ENCODE measurements at regions not wholly inside any gene's neighbourhood (a gene's known extent, or its start where the extent isn't known, plus 50 kb on each side); places are given as distances from the start of the nearest gene placed in this dataset.

DNA sequence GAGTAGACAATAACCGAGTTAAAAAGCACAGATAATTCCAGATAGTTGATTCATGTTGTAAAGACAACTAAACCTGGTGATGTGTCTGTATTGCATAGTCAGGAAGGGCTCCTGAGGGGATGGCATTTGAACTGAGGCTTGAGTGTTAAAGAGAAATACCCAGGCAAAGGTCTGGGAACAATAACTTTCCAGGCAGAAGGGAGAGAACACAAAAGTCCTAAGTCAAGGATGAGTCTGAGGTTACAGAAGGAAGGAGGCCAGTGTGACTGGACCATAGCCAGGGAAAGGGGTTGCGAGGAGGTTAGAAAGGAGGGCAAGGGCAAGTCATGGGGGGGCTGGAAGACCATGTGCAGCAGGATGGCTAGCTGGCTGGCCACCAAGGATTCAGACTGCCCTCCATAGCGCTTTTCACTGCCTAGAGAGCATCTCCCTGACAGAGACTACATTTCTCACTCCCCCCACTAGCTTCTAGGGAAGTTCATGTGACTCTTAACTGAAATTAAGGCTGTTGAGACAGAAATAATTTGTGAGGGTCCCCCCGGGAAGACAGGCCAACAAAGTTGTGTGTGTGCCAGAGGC is 135.5 kb upstream of the CREB1 start:
- no peaks in the 10 kb centered on the region for H3K27me3 ChIP-seq (ENCODE audit: low read length)
- H3K27ac ChIP-seq (ENCODE audit: low read depth, low read length) = no peak overlapping the region
- H3K4me3 ChIP-seq (ENCODE audit: insufficient read depth, low read length, poor library complexity, severe bottlenecking) = no peak overlapping the region
- no peaks in the 10 kb centered on the region for H3F3A ChIP-seq (ENCODE audit: insufficient read depth)
- H3K4me2 ChIP-seq (ENCODE audit: low read depth, low read length, poor library complexity, severe bottlenecking) = no peak overlapping the region
- H3K9ac ChIP-seq (ENCODE audit: low read length) = no peak overlapping the region
- TF ChIP-seq EZH2phosphoT487 (conservative IDR thresholded peaks at IDR 0.05; ENCODE audit: low read length) (no peak), CTCF (IDR thresholded peaks at IDR 0.05; ENCODE audit: insufficient read depth, low read length, poor library complexity, severe bottlenecking) (no peak)
- no peaks in the 10 kb centered on the region for H3K79me2 ChIP-seq (ENCODE audit: insufficient read depth, low read length)
- no peak overlapping the region for H2AFZ ChIP-seq (ENCODE audit: low read depth, low read length, severe bottlenecking)
- no peaks in the 10 kb centered on the region for H3K9me3 ChIP-seq (ENCODE audit: insufficient read depth, low read length)
- H3K36me3 ChIP-seq (ENCODE audit: low read length) = no peaks in the 10 kb centered on the region
- H3K9me2 ChIP-seq (replicated peaks; ENCODE audit: insufficient read depth, low read length) = no peaks in the 10 kb centered on the region
- no peaks in the 10 kb centered on the region for H4K20me1 ChIP-seq (ENCODE audit: low read depth, low read length)

GRCh38 chr2:207394812-207395534 is 134.8 kb upstream of the CREB1 start:
- Histone ChIP-seq H4K20me1 (ENCODE audit: low read depth, low read length) (no peaks in the 10 kb centered on the region), H3K79me2 (ENCODE audit: insufficient read depth, low read length) (no peaks in the 10 kb centered on the region), H3K9ac (ENCODE audit: low read length) (no peak overlapping the region), H3K27me3 (ENCODE audit: low read length) (no peaks in the 10 kb centered on the region), H2AFZ (ENCODE audit: low read depth, low read length, severe bottlenecking) (no peak overlapping the region), H3K27ac (ENCODE audit: low read depth, low read length) (no peak overlapping the region), H3F3A (ENCODE audit: insufficient read depth) (no peaks in the 10 kb centered on the region), H3K36me3 (ENCODE audit: low read length) (no peaks in the 10 kb centered on the region), H3K4me3 (ENCODE audit: insufficient read depth, low read length, poor library complexity, severe bottlenecking) (no peak overlapping the region), H3K9me2 (replicated peaks; ENCODE audit: insufficient read depth, low read length) (no peaks in the 10 kb centered on the region), H3K4me2 (ENCODE audit: low read depth, low read length, poor library complexity, severe bottlenecking) (no peak overlapping the region), H3K9me3 (ENCODE audit: insufficient read depth, low read length) (no peaks in the 10 kb centered on the region)
- TF ChIP-seq CTCF (IDR thresholded peaks at IDR 0.05; ENCODE audit: insufficient read depth, low read length, poor library complexity, severe bottlenecking) (no peak), EZH2phosphoT487 (conservative IDR thresholded peaks at IDR 0.05; ENCODE audit: low read length) (no peak)

DNA sequence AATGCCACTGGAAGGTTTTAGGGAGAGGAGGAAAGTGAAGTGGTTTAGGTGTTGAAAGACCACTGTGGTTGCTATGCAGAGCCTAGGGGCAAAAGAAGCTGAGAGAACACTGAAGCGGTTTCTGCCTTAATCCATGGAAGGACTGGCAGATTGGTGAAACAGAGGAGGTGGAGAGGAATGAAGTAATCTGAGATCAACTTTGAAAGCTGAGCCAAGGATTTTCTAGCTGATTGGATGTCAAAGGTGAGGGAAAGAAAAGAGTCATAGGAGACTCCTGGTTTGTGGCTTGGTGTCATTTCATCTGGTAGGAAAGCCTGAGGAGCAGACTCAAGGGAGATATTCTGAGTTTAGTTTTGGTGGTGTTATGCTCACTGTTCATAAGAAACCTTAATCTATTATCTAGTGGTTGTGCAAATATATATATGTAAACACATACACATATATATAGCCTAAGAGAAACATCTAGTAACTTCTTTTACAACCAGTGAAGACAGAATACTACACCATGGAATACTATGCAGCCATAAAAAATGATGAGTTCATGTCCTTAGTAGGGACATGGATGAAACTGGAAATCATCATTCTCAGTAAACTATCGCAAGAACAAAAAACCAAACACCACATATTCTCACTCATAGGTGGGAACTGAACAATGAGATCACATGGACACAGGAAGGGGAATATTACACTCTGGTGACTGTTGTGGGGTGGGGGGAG is 134.1 kb upstream of the CREB1 start:
- Histone ChIP-seq H3K27me3 (ENCODE audit: low read length) (no peaks in the 10 kb centered on the region), H3K9me2 (replicated peaks; ENCODE audit: insufficient read depth, low read length) (no peaks in the 10 kb centered on the region), H4K20me1 (ENCODE audit: low read depth, low read length) (no peaks in the 10 kb centered on the region), H3K9ac (ENCODE audit: low read length) (no peak overlapping the region), H3K79me2 (ENCODE audit: insufficient read depth, low read length) (no peaks in the 10 kb centered on the region), H3K36me3 (ENCODE audit: low read length) (no peaks in the 10 kb centered on the region), H3K4me3 (ENCODE audit: insufficient read depth, low read length, poor library complexity, severe bottlenecking) (no peak overlapping the region), H2AFZ (ENCODE audit: low read depth, low read length, severe bottlenecking) (no peak overlapping the region), H3K4me2 (ENCODE audit: low read depth, low read length, poor library complexity, severe bottlenecking) (no peak overlapping the region), H3F3A (ENCODE audit: insufficient read depth) (no peaks in the 10 kb centered on the region), H3K9me3 (ENCODE audit: insufficient read depth, low read length) (no peaks in the 10 kb centered on the region), H3K27ac (ENCODE audit: low read depth, low read length) (no peak overlapping the region)
- TF ChIP-seq CTCF (IDR thresholded peaks at IDR 0.05; ENCODE audit: insufficient read depth, low read length, poor library complexity, severe bottlenecking) (no peak), EZH2phosphoT487 (conservative IDR thresholded peaks at IDR 0.05; ENCODE audit: low read length) (no peak)

Data from SU-DHL-6 (cell line).